MG63 (cell line): ENCODE measurements at regions not wholly inside any gene's neighbourhood (a gene's known extent, or its start where the extent isn't known, plus 50 kb on each side); places are given as distances from the start of the nearest gene placed in this dataset.

ENCODE experiments used
- DNase-seq: peaks from one replicate; pipeline ENCODE4 v3.0.0-alpha.2; 2020
- H3K27me3 ChIP-seq: fragments of 250-450 bp; sonication (Bioruptor Pico); 2 replicates; pipeline ENCODE4 v1.5.1; 2020; ENCODE audit warnings: mild to moderate bottlenecking, moderate library complexity
- H3K36me3 ChIP-seq: fragments of 250-450 bp; sonication (Bioruptor Pico); 2 replicates; pipeline ENCODE4 v1.5.1; 2020; ENCODE audit warnings: mild to moderate bottlenecking, moderate library complexity
- H3K4me3 ChIP-seq: fragments of 250-450 bp; sonication (Bioruptor Pico); 2 replicates; pipeline ENCODE4 v1.5.1; 2020; ENCODE audit warnings: mild to moderate bottlenecking, moderate library complexity
- H3K9me3 ChIP-seq: fragments of 250-450 bp; sonication (Bioruptor Pico); 2 replicates; pipeline ENCODE4 v1.5.1; 2020; ENCODE audit warnings: mild to moderate bottlenecking, moderate library complexity

DNA sequence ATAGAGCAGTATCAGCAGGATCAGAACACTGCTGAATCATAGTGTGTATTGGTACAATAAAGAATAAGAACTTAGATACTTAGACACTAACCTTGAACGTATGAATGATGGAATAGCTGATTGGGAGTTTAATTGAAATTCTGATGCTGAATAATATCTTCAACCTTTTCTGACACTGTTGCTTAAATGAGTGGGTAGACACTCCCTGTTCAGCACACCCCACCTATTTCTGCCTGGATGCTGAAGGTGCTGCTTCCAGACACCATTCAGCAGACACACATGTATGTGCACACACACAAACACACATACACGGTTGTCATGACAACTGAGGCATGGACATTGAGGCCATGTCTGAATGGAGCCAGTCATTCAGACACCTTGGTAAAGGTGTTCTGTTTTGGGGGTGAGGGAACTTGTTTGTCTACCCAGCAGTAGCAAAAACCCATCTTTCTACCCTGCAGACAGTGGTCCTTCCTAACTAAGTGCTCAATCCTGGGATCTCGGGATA is 54.3 kb downstream of the TMEM215 start:
- Histone ChIP-seq H3K27me3 (no peaks in the 10 kb centered on the region), H3K4me3 (no peak overlapping the region), H3K36me3 (no peaks in the 10 kb centered on the region), H3K9me3 (no peaks in the 10 kb centered on the region)
- no peak for DNase-seq

DNA sequence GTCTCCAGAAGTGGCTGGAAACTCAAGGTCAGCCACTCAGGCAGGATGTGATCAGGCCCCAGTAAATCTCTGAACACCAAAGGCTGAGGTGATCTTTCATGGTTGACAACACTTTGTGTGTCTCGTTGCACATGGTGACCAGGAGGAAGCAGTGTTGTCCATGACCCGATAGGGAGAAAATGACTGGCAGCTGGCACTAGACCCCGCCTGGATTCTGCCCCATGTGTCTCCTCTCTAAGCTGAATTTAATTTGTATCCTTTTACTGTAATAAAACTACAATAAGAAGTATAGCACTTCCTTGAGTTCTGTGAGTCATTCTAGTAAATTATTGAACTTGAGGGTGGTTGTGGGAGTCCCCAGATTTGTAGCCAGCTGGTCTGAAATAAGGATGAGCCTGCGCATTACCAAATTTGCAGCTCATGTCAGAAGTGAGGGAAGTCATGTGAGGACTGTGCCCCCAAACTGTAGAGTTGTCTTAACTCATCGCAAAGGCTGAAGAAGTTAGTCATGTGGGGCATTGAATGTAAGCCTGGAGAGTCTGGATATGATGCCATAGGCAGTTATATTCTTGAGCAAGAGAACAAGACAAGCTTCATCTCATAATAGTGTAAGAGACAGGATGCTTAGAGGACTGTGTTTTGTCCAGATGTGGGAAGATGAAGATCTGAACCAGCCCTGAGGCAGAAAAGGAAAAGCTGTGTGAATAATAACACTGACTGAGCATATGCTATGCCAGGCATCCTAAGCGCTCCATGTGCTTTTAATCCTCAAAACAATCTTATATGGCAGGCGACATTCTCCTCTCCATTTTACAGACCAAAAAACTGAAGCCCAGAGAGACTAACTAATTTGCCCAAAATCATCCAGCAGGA is 55.9 kb downstream of the TMEM215 start:
- Histone ChIP-seq H3K27me3 (no peaks in the 10 kb centered on the region), H3K9me3 (no peaks in the 10 kb centered on the region), H3K36me3 (no peaks in the 10 kb centered on the region), H3K4me3 (no peak overlapping the region)
- DNase-seq, result no peak

DNA sequence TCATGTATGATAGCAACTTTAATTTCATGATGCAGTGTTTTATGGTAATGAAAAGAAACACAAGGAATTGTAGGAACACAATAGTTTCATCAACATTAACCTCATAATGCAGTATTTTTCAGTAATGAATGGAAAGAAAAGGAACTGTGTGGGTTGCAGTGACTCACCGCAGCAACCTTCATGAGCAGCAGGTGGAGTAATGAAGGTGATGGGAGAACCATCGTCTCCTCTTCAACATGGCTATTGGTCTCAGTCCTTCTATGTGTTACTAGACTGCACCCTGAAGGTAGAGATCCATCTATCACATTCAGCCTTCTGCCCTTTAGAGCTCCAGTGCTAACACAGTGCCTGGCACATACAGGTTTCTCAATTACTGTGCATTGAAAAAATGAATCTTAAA is 58.0 kb downstream of the TMEM215 start:
- no peak for DNase-seq
- Histone ChIP-seq H3K4me3 (no peak overlapping the region), H3K27me3 (no peaks in the 10 kb centered on the region), H3K9me3 (no peaks in the 10 kb centered on the region), H3K36me3 (no peaks in the 10 kb centered on the region)

DNA sequence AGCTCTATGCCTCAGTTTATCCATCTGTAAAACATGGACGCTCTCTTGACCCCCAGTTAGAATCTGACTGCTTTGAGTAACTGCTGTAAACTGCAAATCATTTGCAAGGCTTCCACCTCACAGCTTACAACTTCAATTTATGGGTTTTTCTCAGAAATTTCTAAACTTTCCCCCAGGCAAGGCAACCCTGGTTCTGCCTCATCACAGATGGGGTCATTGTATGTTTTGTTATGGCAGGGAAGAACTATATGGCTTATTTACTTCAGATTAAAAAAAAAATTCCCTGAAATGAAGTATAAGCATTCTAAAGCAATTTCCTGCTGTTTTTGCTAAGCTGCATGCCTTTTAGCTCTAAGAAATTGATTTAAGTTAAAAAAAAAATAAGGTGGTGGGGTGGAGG is 60.0 kb downstream of the TMEM215 start:
- H3K9me3 ChIP-seq, result no peaks in the 10 kb centered on the region
- H3K27me3 ChIP-seq, result no peaks in the 10 kb centered on the region
- H3K4me3 ChIP-seq, result no peak overlapping the region
- H3K36me3 ChIP-seq, result no peaks in the 10 kb centered on the region
- no peak for DNase-seq

DNA sequence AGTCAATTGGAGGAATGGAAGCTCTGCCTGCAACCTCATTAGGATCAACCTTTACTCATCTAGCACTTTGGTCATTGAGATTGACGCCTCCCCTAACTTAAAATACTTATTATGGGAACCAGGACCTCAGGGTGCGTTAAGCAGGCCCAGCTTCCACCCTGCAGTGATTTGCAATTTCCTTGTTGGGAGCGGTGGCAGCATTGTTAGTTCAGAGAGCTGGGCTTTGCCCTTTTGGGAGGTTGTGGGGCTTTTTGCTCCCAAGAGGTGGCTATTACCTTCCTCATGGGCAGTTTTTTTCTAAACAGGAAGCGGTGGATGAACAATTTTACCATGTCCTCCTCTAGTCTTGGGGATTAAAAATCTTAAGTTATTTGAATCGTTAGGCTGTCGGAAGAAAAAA is 60.9 kb downstream of the TMEM215 start:
- Histone ChIP-seq H3K4me3 (no peak overlapping the region), H3K36me3 (no peaks in the 10 kb centered on the region), H3K27me3 (no peaks in the 10 kb centered on the region), H3K9me3 (no peaks in the 10 kb centered on the region)
- DNase-seq, result no peak

DNA sequence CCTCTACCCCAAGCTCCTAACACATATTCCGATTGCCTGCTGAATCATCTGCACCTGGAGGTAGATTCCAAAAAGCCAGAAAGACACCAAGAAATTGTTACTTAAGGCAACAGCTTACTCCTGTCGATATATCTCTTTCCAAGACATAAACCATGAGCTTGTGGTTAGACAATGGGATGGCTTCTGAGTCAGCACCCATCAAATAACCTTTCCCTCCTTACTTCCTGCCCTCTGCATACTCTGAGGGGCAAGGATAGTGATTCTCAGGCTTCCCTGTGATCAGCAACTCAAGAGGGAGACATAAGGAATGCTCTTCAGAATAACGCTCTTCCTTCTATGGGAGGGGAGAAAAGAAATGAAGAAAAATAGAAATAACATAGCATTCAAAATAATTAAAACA is 70.9 kb downstream of the TMEM215 start:
- no peak overlapping the region for H3K4me3 ChIP-seq
- DNase-seq, result no peak
- no peaks in the 10 kb centered on the region for H3K36me3 ChIP-seq
- no peaks in the 10 kb centered on the region for H3K27me3 ChIP-seq
- H3K9me3 ChIP-seq, result no peaks in the 10 kb centered on the region

DNA sequence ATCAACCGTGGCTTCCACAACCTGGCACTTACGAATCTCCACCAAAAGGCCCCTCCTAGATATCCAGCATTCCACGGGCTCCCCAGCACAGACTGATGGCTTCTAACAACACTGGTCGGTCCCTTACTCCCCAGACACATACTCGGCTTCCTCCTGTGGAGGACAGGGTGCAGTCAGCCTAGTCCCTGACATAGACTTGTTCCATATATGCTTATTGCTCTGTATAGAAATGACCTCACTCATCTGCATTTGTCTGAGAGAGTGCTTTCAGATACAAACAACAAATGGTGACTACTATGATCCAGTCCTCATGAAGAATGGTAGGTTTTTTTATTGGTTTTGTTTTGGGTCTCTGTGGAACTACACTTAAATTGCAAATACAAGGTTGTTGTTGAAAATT is 72.4 kb downstream of the TMEM215 start:
- Histone ChIP-seq H3K9me3 (no peaks in the 10 kb centered on the region), H3K36me3 (no peaks in the 10 kb centered on the region), H3K27me3 (no peaks in the 10 kb centered on the region), H3K4me3 (no peak overlapping the region)
- no peak for DNase-seq

DNA sequence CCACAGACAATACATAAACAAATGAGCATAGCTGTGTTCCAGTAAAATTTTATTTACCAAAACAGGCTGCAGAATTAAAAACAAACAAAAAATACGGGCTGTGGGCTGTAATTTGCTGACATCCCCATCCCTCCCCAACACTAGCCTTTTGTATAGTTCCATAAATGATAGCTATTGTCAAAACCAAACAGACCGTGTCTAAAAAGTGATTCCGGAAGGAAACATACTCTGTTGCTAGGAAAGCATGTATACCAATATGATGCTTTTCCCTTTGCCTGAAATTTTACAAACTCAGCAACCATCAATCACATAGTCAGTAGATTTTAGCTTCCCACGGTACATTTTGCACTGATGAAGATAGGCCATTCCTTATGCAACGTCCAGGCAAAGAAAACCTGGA is 80.0 kb downstream of the TMEM215 start:
- Histone ChIP-seq H3K4me3 (no peak overlapping the region), H3K9me3 (no peaks in the 10 kb centered on the region), H3K27me3 (no peaks in the 10 kb centered on the region), H3K36me3 (no peaks in the 10 kb centered on the region)
- DNase-seq, result no peak

DNA sequence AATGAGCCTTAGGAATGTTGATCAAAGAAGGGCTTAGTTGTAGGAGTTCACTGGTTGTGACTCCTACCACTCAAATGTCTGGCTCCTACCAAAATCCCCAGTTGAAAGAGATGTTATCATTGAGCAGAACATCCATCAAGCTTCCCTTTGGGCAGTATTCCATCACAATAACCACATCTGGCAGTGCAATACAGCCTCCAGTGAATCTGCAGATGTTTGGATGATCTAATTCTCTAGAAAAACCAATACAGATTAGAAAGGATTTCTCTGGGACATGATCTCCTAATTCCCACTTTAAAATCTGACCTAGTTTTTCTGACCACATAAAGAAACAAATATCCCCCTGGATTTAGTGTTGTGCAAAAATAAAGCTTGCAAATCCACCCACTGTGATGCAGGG is 81.6 kb downstream of the TMEM215 start:
- H3K27me3 ChIP-seq, result no peaks in the 10 kb centered on the region
- no peaks in the 10 kb centered on the region for H3K9me3 ChIP-seq
- DNase-seq, result no peak
- H3K36me3 ChIP-seq, result no peaks in the 10 kb centered on the region
- H3K4me3 ChIP-seq, result no peak overlapping the region

DNA sequence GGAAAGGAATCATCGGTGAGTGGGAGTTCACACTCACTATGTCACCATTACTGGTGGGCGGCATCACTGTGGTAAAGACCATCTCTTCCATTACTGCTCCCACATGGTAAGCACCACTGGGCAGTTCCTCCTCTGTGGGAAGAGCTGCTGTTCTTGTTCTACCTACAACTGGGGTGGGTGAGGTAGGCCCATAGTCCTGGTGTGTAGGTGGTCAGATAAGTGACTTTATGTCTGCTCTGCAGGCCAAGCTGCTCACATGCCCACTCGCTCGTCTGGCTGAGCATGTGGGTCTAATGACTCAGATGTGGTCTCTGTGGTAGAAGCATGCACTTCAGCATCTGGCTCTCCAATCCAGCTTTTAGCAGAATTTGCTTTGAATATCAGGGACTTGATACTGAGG is 82.9 kb downstream of the TMEM215 start:
- Histone ChIP-seq H3K36me3 (no peaks in the 10 kb centered on the region), H3K4me3 (no peak overlapping the region), H3K27me3 (no peaks in the 10 kb centered on the region), H3K9me3 (no peaks in the 10 kb centered on the region)
- no peak for DNase-seq

DNA sequence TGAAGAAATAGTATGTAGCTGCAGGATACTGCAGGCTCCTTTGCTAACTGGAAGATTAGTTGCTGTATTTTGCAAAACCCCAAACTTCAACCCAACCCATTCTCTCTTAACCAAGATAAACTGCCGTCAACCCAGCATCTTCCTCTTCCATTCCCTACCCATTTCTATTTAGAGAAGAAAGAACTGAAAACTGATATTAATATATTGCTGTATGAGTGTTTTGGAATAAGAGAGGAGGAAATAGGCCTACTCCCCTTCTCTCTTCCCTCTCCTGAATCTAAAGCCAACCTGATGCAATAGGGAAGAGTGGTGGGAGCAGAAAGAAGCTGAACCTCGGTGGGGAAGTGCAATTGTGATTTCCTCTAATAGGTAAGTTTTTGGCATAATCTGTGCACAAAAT is 83.7 kb downstream of the TMEM215 start:
- no peaks in the 10 kb centered on the region for H3K9me3 ChIP-seq
- no peaks in the 10 kb centered on the region for H3K36me3 ChIP-seq
- H3K4me3 ChIP-seq, result no peak overlapping the region
- DNase-seq, result no peak
- H3K27me3 ChIP-seq, result no peaks in the 10 kb centered on the region

DNA sequence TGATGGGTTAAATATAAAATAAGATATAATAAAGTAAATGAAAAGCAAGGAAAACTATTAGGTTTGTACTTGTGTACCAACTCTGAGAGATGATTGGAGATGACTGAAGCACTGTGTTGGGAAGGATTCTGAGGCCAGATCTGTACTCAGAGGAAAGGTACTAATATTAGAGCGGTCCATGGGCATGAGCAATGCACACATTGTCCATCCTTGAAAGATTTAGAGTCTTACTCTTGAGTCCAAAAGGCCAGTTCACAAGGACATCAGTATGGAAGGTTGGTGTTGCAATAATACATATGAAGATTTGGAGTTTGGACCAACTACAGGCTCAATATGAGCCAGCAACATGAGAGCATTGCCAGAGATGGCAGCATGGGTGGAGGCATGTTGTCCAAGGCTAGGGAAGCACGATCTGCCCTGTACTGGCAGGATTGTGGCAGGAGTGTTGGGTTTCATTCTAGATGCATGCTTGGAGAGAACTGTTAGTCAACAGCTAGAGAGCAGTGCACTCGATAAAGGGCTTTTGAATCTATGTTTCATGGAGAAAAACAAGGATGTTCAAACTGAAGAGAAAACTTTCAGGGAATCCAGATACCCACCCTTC is 84.4 kb downstream of the TMEM215 start:
- H3K36me3 ChIP-seq, result no peaks in the 10 kb centered on the region
- no peak for DNase-seq
- H3K27me3 ChIP-seq, result no peaks in the 10 kb centered on the region
- no peaks in the 10 kb centered on the region for H3K9me3 ChIP-seq
- no peak overlapping the region for H3K4me3 ChIP-seq

DNA sequence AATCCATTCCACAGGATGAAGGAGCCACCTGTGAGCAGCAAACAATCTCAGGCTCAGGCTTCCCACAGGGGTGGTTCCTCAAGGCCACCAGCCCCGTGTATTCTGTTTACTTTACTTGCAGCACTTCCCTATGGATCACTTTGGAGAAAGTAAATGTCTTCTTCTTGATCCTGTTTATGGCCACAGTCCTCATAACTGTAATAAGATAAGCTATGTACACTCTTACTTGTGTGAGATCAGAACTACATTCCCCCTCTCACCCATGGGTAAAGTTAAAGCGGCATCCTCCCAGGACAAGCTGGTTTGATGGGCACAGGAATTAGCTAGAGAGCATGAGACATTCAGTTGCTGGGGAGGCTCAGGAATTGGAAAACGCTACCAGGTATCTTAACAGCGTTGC is 86.1 kb downstream of the TMEM215 start:
- H3K27me3 ChIP-seq, result no peaks in the 10 kb centered on the region
- no peaks in the 10 kb centered on the region for H3K36me3 ChIP-seq
- DNase-seq, result no peak
- H3K4me3 ChIP-seq, result no peak overlapping the region
- H3K9me3 ChIP-seq, result no peaks in the 10 kb centered on the region

DNA sequence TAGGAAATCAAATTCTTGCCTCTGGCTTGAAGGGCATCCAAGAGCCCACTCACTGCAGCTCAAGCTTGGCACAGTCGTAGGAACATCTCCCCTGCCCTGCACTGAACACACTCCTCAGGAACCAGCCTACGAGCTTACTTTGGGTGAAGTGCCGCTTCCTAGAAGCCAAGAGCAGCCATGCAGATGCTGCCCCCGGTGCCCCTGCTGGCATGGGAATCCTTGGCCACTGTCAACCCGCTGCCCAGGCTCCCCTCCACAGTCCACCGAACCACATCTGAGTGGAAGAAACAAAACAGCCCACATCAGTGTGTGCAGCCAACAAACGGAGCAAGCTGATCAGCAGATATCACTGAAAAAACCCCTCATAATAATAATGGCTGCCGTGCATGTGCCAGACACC is 89.8 kb downstream of the TMEM215 start:
- DNase-seq, result no peak
- Histone ChIP-seq H3K4me3 (no peak overlapping the region), H3K9me3 (no peaks in the 10 kb centered on the region), H3K27me3 (no peaks in the 10 kb centered on the region), H3K36me3 (no peaks in the 10 kb centered on the region)

DNA sequence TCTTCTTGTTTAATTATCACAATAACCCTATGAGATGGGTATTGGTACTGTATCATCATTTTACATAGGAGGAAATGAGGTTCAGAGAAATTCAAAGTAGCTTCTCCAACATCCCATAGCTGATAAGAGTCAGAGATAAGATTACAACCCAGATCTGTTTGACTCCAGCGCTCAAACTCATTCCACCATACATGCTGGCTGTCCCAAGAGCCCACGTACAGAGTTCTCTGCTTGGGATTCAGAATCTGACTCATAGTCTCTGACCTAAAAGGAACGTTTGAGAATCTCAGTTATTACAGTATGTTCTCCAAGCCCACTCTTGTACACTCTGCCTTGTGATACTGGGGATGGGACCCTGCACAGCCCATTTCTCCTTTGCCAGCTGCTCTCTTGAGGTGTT is 90.2 kb downstream of the TMEM215 start:
- no peak for DNase-seq
- Histone ChIP-seq H3K36me3 (no peaks in the 10 kb centered on the region), H3K4me3 (no peak overlapping the region), H3K9me3 (no peaks in the 10 kb centered on the region), H3K27me3 (no peaks in the 10 kb centered on the region)

DNA sequence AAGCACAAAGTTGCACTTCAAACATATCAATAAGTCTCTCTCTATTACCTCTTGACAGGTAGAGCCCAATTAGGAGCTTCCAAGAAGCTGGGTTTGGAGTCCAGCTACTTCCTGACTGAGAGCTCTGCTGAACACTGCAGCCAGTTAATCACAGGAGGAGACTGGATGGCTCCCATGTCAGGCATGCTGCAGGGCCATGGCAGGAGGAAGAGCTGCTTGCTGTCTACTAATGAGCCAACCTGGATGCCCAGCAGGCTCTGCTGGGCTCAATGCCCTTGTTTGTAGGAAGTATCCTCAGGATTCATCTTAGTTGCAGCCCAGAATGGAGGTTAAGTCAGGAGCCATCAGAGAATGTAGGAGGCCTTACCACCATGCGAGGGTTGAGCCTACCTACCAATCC is 91.9 kb downstream of the TMEM215 start:
- DNase-seq, result peak; percentile 71
- H3K9me3 ChIP-seq, result no peaks in the 10 kb centered on the region
- H3K27me3 ChIP-seq, result no peaks in the 10 kb centered on the region
- H3K4me3 ChIP-seq, result no peak overlapping the region
- no peaks in the 10 kb centered on the region for H3K36me3 ChIP-seq

DNA sequence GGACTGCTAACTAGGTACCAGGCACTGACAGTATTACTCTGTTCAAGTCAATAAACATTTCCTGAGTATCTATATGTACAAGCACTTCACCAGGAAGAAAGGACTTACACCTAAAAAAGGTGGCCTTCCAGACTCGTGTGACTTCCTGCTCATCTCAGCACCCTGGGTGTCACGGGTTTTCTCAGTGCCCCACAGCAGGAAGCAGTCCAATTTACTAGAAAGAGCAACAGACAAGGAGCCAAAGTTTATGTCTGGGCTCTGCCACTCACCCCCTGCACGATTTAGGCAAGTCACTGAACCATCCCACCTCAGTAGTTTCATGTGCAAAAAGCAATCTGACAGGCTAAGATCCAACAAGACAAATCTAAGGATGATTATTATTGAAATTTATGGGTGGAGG is 92.4 kb downstream of the TMEM215 start:
- H3K27me3 ChIP-seq, result no peaks in the 10 kb centered on the region
- no peaks in the 10 kb centered on the region for H3K36me3 ChIP-seq
- no peak for DNase-seq
- no peak overlapping the region for H3K4me3 ChIP-seq
- H3K9me3 ChIP-seq, result no peaks in the 10 kb centered on the region

DNA sequence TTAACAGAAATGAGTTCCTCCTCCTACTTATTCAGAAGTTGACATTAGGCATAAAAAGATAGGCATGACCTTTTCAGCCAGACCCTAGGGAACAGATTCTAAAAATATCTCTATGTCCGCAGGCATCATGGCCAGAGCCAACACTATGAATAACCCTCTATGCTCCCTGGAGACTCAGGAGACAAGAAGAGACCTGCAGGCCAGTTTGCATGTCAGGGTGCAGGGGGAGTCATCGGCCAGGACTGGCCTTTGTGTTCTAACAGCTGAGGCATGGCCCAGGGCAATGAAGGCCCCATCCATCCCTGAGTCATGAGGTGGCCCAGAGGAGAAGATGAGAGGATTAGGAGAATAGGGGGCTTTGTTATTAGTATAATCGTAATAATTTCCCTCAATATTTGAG is 93.8 kb downstream of the TMEM215 start:
- no peaks in the 10 kb centered on the region for H3K9me3 ChIP-seq
- DNase-seq, result no peak
- H3K4me3 ChIP-seq, result no peak overlapping the region
- H3K36me3 ChIP-seq, result no peaks in the 10 kb centered on the region
- H3K27me3 ChIP-seq, result no peaks in the 10 kb centered on the region
